Fibroblast of villous mesenchyme (primary cell): ENCODE measurements at regions not wholly inside any gene's neighbourhood (a gene's known extent, or its start where the extent isn't known, plus 50 kb on each side); places are given as distances from the start of the nearest gene placed in this dataset.

Experiments
- DNase-seq: peaks from one replicate; pipeline ENCODE4 v3.0.0-alpha.2; 2010; ENCODE audit warnings: low read depth
- H3K4me3 ChIP-seq: 2 replicates; pipeline ENCODE4 v1.5.1; 2011; ENCODE audit warnings: low read depth, mild to moderate bottlenecking, low read length
- CTCF ChIP-seq: IDR thresholded peaks from 2 replicates; pipeline ENCODE4 v1.5.1; 2012; ENCODE audit warnings: low read depth, mild to moderate bottlenecking, low read length; ENCODE audit not compliant: insufficient read depth

GRCh38 chr18:34050661-34051060 is 174.1 kb downstream of the NOL4 start:
- DNase-seq, result no peak
- H3K4me3 ChIP-seq, result no peak overlapping the region
- TF ChIP-seq CTCF, result no peak

- no peak for TF ChIP-seq CTCF
- no peak for DNase-seq
- H3K4me3 ChIP-seq, result no peak overlapping the region
These were observed 175.2 kb downstream of the NOL4 start for GRCh38 chr18:34049511-34049910.

GRCh38 chr18:34048423-34048822 is 176.3 kb downstream of the NOL4 start:
- H3K4me3 ChIP-seq, result no peak overlapping the region
- no peak for DNase-seq
- no peak for TF ChIP-seq CTCF

DNA sequence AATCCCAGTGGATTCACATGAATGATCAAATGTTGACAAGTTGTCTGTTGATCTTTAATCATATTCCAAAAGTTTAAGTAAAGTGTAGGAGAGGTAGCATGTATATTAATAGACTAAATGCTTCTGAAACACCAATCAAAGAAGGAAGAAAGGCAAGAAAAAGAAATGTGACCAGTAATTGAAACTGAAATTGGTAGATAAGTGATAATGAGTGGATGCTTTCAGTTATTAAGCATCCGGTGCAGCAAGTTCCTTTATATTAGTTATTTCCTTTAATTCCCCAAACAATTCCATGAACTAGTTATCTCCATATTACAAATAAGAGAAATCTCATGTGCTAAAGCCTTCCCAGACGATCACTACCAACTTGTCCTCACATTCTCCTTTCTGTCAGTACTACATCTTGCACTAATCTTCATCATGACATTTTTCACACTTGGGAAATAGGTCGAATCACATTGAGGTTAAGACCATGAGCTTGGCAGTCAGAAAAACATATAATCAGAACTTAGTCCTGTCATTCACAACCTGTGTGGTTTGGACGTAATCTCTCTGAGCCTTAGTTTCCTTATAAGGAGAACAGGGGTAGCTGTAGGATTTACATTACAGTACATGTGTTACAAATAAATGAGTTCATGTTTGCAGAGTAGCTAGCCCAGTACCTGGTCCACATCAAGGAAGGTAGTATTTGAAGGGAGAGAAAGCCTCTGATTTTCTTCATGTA is 182.1 kb downstream of the NOL4 start:
- TF ChIP-seq CTCF, result no peak
- no peak overlapping the region for H3K4me3 ChIP-seq
- no peak for DNase-seq

DNA sequence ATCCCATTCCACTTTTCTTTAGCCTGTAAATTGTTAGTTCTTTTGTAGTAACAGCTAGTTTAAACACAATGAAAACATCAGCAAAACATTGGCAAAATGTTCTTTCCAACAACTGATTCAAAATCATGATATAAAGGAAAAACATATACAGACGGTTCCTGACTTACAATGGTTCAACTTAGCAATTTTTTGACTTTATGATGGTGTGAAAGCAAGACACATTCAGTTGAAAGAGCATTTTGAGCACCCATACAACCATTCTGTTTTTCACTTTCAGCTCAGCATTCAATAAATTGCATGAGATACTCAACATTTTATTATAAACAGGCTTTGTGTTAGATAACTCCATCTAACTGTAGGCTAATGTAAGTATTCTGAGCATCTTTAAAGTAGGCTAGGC is 185.1 kb downstream of the NOL4 start:
- no peak for DNase-seq
- no peak overlapping the region for H3K4me3 ChIP-seq
- no peak for TF ChIP-seq CTCF

GRCh38 chr18:34039201-34039600 is 185.5 kb downstream of the NOL4 start:
- TF ChIP-seq CTCF, result no peak
- no peak overlapping the region for H3K4me3 ChIP-seq
- peak; percentile 1 for DNase-seq

- no peak for DNase-seq
- TF ChIP-seq CTCF, result no peak
These were observed 186.6 kb downstream of the NOL4 start for GRCh38 chr18:34038086-34038485.

More at GRCh38 chr18:34038086-34038485, 186.6 kb downstream of the NOL4 start:
- H3K4me3 ChIP-seq, result no peak overlapping the region
